A549 (cell line): ENCODE measurements at regions not wholly inside any gene's neighbourhood (a gene's known extent, or its start where the extent isn't known, plus 50 kb on each side); places are given as distances from the start of the nearest gene placed in this dataset.

ENCODE experiments used
- POLR2A ChIP-seq: IDR thresholded peaks from 2 replicates; pipeline ENCODE4 v1.6.1; 2012; ENCODE audit warnings: mild to moderate bottlenecking, low read length
- TF ChIP-seq, protein P1 (sequence below): fragments of >200 bp; sonication (Bioruptor Twin); formaldehyde crosslinking; IDR thresholded peaks from 3 replicates; pipeline ENCODE4 v1.5.1; 2016

DNA sequence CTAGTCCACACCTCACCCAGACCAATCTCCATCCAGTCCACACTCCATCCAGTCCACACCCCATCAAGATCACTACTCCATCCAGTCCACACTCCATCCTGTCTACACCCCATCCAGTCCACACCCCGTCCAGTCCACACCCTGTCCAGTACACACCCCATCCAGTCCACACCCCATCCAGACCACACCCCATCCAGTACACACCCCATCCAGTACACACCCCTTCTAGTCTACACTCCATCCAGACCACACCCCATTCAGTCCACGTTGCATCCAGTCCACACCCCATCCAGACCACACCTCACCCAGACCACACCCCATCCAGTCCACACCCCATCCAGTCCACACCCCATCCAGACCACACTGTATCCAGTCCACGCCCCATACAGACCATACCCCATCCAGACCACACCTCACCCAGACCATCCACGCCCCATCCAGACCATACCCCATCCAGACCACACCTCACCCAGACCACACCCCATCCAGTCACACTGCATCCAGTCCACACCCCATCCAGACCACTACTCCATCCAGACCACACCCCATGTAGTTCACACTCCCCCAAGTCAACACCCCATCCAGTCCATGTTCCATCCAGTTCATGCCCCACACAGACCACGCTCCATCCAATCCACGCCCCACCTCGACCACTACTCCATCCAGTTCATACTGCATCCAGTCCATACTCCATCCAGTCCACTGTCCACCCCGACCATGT lies 116.6 kb upstream of the RTL1 start:
- no peak for TF ChIP-seq POLR2A
- TF ChIP-seq, protein P1, sequence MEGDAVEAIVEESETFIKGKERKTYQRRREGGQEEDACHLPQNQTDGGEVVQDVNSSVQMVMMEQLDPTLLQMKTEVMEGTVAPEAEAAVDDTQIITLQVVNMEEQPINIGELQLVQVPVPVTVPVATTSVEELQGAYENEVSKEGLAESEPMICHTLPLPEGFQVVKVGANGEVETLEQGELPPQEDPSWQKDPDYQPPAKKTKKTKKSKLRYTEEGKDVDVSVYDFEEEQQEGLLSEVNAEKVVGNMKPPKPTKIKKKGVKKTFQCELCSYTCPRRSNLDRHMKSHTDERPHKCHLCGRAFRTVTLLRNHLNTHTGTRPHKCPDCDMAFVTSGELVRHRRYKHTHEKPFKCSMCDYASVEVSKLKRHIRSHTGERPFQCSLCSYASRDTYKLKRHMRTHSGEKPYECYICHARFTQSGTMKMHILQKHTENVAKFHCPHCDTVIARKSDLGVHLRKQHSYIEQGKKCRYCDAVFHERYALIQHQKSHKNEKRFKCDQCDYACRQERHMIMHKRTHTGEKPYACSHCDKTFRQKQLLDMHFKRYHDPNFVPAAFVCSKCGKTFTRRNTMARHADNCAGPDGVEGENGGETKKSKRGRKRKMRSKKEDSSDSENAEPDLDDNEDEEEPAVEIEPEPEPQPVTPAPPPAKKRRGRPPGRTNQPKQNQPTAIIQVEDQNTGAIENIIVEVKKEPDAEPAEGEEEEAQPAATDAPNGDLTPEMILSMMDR: no peak
